ENCODE measurements at regions not wholly inside any gene's neighbourhood (a gene's known extent, or its start where the extent isn't known, plus 50 kb on each side); places are given as distances from the start of the nearest gene placed in this dataset.

DNA sequence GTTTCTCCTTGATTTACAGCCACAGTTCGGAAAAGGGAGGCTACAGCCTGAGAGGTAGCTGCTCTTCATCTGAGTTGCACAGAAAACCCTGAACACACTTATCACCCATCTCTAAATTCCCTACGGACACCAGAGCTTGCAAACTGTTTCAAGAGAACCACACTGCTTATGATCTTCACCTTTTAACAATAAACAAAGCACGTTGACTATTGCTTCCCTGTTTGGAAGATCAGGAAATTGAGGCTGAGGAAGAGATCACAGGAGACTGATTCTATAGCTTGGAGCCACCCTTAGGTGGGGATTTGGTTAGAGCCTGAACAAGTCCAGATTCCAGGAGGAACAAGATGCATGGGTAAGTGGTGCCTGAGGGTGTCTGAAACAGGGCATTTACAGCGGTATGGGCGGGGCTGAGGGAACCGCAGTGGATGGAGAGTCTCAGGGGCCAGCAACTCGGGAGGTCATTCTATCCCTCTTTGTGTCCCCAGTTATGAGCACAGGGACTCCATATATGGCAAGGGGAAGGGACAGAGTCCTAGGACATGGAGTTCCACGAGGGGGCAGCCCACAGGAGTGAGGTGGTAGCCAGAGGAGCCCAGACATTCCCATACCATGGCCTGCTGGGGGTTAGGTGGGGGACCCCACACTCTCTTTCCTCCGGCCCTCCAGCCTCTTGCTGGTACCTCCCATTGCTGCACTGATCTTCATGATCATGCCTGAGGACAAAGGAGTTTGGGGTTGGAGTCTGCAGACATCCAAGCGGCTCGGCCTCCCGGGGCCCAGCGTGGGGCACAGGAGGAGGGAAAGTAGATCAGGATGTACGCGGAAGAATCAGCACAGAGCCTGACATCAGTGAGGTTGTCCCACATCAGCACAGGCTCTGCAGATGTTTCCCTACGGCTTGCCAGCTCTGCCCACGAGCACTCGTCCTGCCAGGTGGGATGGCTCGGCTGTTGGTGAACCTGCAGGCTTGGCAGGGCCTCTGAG, 162.3 kb upstream of the ZNF536 start:
- intact Hi-C loops (cut with DNase I; ENCODE audit: low total_unique reads), result no loop called here
- TF ChIP-seq POLR2A (IDR thresholded peaks at IDR 0.05), result no peak
- TF ChIP-seq, protein P1, sequence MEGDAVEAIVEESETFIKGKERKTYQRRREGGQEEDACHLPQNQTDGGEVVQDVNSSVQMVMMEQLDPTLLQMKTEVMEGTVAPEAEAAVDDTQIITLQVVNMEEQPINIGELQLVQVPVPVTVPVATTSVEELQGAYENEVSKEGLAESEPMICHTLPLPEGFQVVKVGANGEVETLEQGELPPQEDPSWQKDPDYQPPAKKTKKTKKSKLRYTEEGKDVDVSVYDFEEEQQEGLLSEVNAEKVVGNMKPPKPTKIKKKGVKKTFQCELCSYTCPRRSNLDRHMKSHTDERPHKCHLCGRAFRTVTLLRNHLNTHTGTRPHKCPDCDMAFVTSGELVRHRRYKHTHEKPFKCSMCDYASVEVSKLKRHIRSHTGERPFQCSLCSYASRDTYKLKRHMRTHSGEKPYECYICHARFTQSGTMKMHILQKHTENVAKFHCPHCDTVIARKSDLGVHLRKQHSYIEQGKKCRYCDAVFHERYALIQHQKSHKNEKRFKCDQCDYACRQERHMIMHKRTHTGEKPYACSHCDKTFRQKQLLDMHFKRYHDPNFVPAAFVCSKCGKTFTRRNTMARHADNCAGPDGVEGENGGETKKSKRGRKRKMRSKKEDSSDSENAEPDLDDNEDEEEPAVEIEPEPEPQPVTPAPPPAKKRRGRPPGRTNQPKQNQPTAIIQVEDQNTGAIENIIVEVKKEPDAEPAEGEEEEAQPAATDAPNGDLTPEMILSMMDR (IDR thresholded peaks at IDR 0.05), result no peak
- no peak overlapping the region for H3K4me3 ChIP-seq (ENCODE audit: low read depth, poor library complexity, severe bottlenecking)
- WGBS, 2 donors, result 64 to 67% methylated on average over 19 of the region's 19 CpGs
- DNase-seq (ENCODE audit: low spot score in 2 of 2), result peak in 1 of 2 donors; percentile 6

DNA sequence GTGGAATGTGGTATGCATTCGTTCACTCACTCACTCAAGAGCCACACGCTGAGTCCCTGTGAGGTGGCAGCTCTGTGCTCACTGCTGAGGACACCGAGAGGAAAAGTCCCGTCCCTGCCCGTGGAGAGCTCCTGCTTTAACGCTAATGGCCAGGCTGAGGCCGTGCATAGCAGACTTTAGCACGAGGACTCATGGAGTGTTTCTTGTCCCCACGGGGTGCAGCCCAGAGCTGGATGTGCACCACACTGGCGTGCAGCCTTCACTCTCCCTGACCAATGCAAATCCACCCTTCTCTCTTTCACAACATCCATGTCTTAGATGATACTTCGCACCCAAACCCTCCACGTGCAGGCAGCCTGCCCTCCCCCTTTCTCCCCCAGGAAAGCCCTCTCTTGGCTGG, 159.6 kb upstream of the ZNF536 start:
- TF ChIP-seq POLR2A (IDR thresholded peaks at IDR 0.05), result no peak
- TF ChIP-seq, protein P1 (IDR thresholded peaks at IDR 0.05), result no peak
- DNase-seq (ENCODE audit: low spot score in 2 of 2), result no peak
- WGBS, 2 donors, result 84 to 85% methylated on average over 12 of the region's 12 CpGs
- intact Hi-C loops (cut with DNase I; ENCODE audit: low total_unique reads), result no loop called here
- no peak overlapping the region for H3K4me3 ChIP-seq (ENCODE audit: low read depth, poor library complexity, severe bottlenecking)

DNA sequence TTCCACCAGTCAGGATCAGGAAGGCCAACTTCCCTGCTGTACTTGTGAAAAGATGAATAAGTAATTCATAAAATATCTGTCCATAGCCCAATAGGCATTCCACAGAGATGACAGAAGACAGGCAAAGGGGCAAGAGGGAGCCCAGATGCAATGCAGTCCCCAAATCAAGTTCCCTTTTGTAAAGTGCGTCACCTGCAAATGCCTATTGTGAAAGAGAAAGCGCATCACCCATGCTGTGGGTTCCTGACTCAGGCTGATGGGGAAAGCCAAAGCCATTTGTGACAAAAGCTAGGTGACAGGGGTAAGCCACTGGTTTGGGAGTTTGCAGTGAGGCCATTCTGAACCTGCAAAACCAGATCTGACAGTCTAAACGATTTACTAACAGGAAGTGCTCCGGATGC, 157.5 kb upstream of the ZNF536 start:
- no peak overlapping the region for H3K4me3 ChIP-seq (ENCODE audit: low read depth, poor library complexity, severe bottlenecking)
- no peak for DNase-seq (ENCODE audit: low spot score in 2 of 2)
- TF ChIP-seq, protein P1 (IDR thresholded peaks at IDR 0.05), result no peak
- TF ChIP-seq POLR2A (IDR thresholded peaks at IDR 0.05), result no peak
- WGBS, 2 donors, result 34 to 40% methylated on average over 4 of the region's 4 CpGs
- intact Hi-C loops (cut with DNase I; ENCODE audit: low total_unique reads), result no loop called here

DNA sequence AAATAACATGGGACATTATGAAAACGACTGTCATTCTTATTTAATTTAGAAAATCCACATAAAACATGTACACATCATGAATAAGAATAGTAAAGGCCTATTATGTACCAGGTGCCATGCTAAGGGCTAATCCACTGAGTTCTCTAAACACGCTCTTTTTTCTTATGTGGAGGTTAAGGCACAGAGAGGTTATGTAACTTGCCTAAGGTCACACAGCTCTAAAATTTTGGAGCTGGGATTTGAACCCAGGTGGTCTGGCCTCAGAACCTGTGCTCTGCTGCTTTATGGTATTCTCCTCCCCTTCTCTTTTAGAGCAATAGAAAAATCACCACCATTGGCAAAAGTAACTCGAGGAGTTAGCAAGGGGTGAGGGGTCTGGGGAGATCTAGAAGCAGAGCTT, 156.9 kb upstream of the ZNF536 start:
- TF ChIP-seq, protein P1 (IDR thresholded peaks at IDR 0.05), result no peak
- TF ChIP-seq POLR2A (IDR thresholded peaks at IDR 0.05), result no peak
- DNase-seq (ENCODE audit: low spot score in 2 of 2), result no peak
- intact Hi-C loops (cut with DNase I; ENCODE audit: low total_unique reads), result no loop called here
- whole genome bisulfite sequencing, 2 donors, result 75 to 78% methylated on average over 3 of the region's 3 CpGs
- H3K4me3 ChIP-seq (ENCODE audit: low read depth, poor library complexity, severe bottlenecking), result no peak overlapping the region

DNA sequence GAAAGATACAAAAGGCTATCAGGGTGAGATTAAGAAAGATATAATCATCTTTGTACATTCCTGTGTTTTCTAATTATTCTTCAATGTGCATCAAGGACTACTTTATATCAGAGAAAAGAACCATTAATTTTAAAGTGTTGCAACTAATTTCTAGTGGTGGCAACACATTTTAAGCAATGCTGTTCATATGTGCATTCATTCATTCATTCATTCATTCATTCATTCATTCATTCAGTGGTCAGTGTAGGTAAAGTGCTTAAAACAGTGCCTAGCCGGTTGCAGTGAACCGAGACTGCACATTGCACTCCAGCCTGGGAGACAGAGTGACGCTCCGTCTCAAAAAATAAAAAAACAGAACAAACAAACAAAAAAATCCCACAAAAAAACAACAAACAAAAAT, 155.7 kb upstream of the ZNF536 start:
- no peak for DNase-seq (ENCODE audit: low spot score in 2 of 2)
- TF ChIP-seq POLR2A (IDR thresholded peaks at IDR 0.05), result no peak
- TF ChIP-seq, protein P1 (IDR thresholded peaks at IDR 0.05), result no peak
- WGBS, 2 donors, result 93 to 94% methylated on average over 4 of the region's 4 CpGs
- H3K4me3 ChIP-seq (ENCODE audit: low read depth, poor library complexity, severe bottlenecking), result no peak overlapping the region
- intact Hi-C loops (cut with DNase I; ENCODE audit: low total_unique reads), result no loop called here

All from lower leg skin (tissue), 4 donors.